Endothelial cell of umbilical vein (primary cell): ENCODE measurements at regions not wholly inside any gene's neighbourhood (a gene's known extent, or its start where the extent isn't known, plus 50 kb on each side); places are given as distances from the start of the nearest gene placed in this dataset.

ENCODE experiments used
- BruUV-seq: library from RNA; stranded (reverse); fragments of 400-500 nt; replicated peaks from 2 replicates; lab custom pipeline; 2021; lab: Mats Ljungman, UMichigan
- CTCF ChIA-PET: fragments of 300-600, 350-600 bp; sonication (Branson Sonifier 250); formaldehyde crosslinking; loops from one replicate; lab custom pipeline; 2021; ENCODE audit warnings: antibody characterized with exemption, inconsistent platforms; lab: Charles Lee
- POLR2A ChIA-PET: fragments of 300-600, 350-600 bp; sonication (Branson Sonifier 250); formaldehyde crosslinking; loops from one replicate; lab custom pipeline; 2021; ENCODE audit warnings: antibody characterized with exemption, inconsistent platforms; lab: Charles Lee
- DNase-seq: peaks from one replicate; pipeline ENCODE4 v3.0.0-alpha.2; 2011; ENCODE audit warnings: low read depth, low spot score
- FAIRE-seq: peaks from 2 replicates; lab custom pipeline; 2011; peaks lifted over from hg19 to GRCh38; lab: Jason Lieb, UNC
- H2AFZ ChIP-seq: 2 replicates; pipeline ENCODE4 v1.6.0; 2012; ENCODE audit warnings: low read depth, low read length, control low read depth, inconsistent platforms
- H3K27ac ChIP-seq: 2 replicates; pipeline ENCODE4 v1.5.1; 2011; ENCODE audit warnings: low read depth, mild to moderate bottlenecking, control low read depth, low read length, moderate library complexity; ENCODE audit not compliant: insufficient read depth
- H3K27me3 ChIP-seq, 2 experiments: 2 replicates each; pipeline versions ENCODE4 v1.6.0 to v1.6.1; 2011; ENCODE audit warnings: low read length in 2 of 2, mixed read lengths in 1 of 2; ENCODE audit not compliant: control insufficient read depth in 2 of 2, insufficient read depth in 2 of 2
- H3K36me3 ChIP-seq, 2 experiments: 2 replicates in 1 of 2; 3 replicates in 1 of 2; pipeline ENCODE4 v1.5.1; 2011; ENCODE audit warnings: low read length in 2 of 2, mild to moderate bottlenecking in 1 of 2, moderate library complexity in 1 of 2; ENCODE audit not compliant: control insufficient read depth in 2 of 2, insufficient read depth in 2 of 2; ENCODE audit errors: extremely low read depth in 1 of 2
- H3K4me1 ChIP-seq: 3 replicates; pipeline ENCODE4 v1.5.1; 2011; ENCODE audit warnings: mild to moderate bottlenecking, low read length; ENCODE audit not compliant: control insufficient read depth, insufficient read depth; ENCODE audit errors: extremely low read depth
- H3K4me2 ChIP-seq: 2 replicates; pipeline ENCODE4 v1.6.1; 2011; ENCODE audit warnings: low read length, control low read depth, mixed read lengths; ENCODE audit not compliant: insufficient read depth
- H3K4me3 ChIP-seq, 3 experiments: fragments of 200-600 bp in 1 of 3; sonication (generic), shearing (Covaris generic) in 1 of 3; replicated peaks in 1 of 3; 2 replicates each; pipeline ENCODE4 v1.5.1; 2011 to 2016; ENCODE audit warnings: control low read depth in 3 of 3, low read length in 3 of 3, mild to moderate bottlenecking in 2 of 3, inconsistent platforms in 1 of 3, low read depth in 1 of 3, moderate library complexity in 1 of 3; ENCODE audit not compliant: insufficient read depth in 1 of 3
- H3K79me2 ChIP-seq: 2 replicates; pipeline ENCODE4 v1.6.0; 2012; ENCODE audit warnings: low read length, inconsistent platforms; ENCODE audit not compliant: control insufficient read depth, insufficient read depth
- H3K9ac ChIP-seq: replicated peaks from 2 replicates; pipeline ENCODE3; 2011; ENCODE audit warnings: low read length, control low read depth; ENCODE audit not compliant: insufficient read depth; ENCODE audit errors: extremely low read depth
- H3K9me1 ChIP-seq: replicated peaks from 3 replicates; pipeline ENCODE4 v1.6.0; 2011; ENCODE audit warnings: mild to moderate bottlenecking, low read length; ENCODE audit not compliant: control insufficient read depth, insufficient read depth; ENCODE audit errors: extremely low read depth
- H3K9me3 ChIP-seq: replicated peaks from 2 replicates; pipeline ENCODE4 v1.5.1; 2012; ENCODE audit warnings: low read length, inconsistent platforms; ENCODE audit not compliant: control insufficient read depth, insufficient read depth
- H4K20me1 ChIP-seq: replicated peaks from 2 replicates; pipeline ENCODE3; 2011; ENCODE audit warnings: mild to moderate bottlenecking, low read length; ENCODE audit not compliant: control insufficient read depth, insufficient read depth; ENCODE audit errors: extremely low read depth
- FOS ChIP-seq: IDR thresholded peaks from 2 replicates; pipeline ENCODE4 v1.6.1; 2011; ENCODE audit warnings: mild to moderate bottlenecking, low read length, moderate library complexity, borderline replicate concordance; ENCODE audit not compliant: insufficient read depth
- GATA2 ChIP-seq: IDR thresholded peaks from 2 replicates; pipeline ENCODE4 v1.7.0; 2011; ENCODE audit warnings: low read depth, mild to moderate bottlenecking, moderate library complexity, mixed read lengths, low read length; ENCODE audit not compliant: insufficient read length, insufficient read depth
- JUN ChIP-seq: IDR thresholded peaks from 2 replicates; pipeline ENCODE4 v1.6.1; 2011; ENCODE audit warnings: borderline replicate concordance, low read depth; ENCODE audit not compliant: insufficient read length, insufficient read depth
- MYC ChIP-seq: IDR thresholded peaks from one replicate; pipeline ENCODE4 v1.6.1; 2011; ENCODE audit warnings: mild to moderate bottlenecking, low read depth, low read length
- POLR2A ChIP-seq: IDR thresholded peaks from 2 replicates; pipeline ENCODE4 v1.6.1; 2012; ENCODE audit warnings: low read depth, mild to moderate bottlenecking, control low read depth, low read length
- POLR2AphosphoS5 ChIP-seq: IDR thresholded peaks from 2 replicates; pipeline ENCODE4 v1.6.1; 2012; ENCODE audit warnings: low read depth, mild to moderate bottlenecking, control low read depth, low read length, moderate library complexity; ENCODE audit not compliant: insufficient read depth
- dilution Hi-C: fragments of 300-500 bp; cut with MboI; formaldehyde crosslinking; loops from one replicate; pipeline ENCODE4 v1.15.0; 2019; ENCODE audit warnings: low sequenced_read_pairs; ENCODE audit not compliant: extremely low pct_ligation_motif_present
- intact Hi-C: fragments of 100-400 bp; cut with micrococcal nuclease; formaldehyde crosslinking; loops from one replicate; pipeline ENCODE4 v1.10.0; 2022
- TF ChIP-seq, protein P1 (sequence below), 2 donors: IDR thresholded peaks; 1 replicate in 1 of 2; 2 replicates in 1 of 2; pipeline ENCODE4 v1.5.1; 2011; ENCODE audit warnings: low read length in 2 of 2, mild to moderate bottlenecking in 2 of 2, moderate library complexity in 2 of 2, control low read depth in 1 of 2, inconsistent platforms in 1 of 2, low read depth in 1 of 2; ENCODE audit not compliant: insufficient read depth in 1 of 2; ENCODE audit errors: extremely low read depth in 1 of 2
- TF ChIP-seq, protein P2 (sequence below): IDR thresholded peaks from 2 replicates; pipeline ENCODE4 v1.6.1; 2011; ENCODE audit not compliant: insufficient read depth, insufficient read length

DNA sequence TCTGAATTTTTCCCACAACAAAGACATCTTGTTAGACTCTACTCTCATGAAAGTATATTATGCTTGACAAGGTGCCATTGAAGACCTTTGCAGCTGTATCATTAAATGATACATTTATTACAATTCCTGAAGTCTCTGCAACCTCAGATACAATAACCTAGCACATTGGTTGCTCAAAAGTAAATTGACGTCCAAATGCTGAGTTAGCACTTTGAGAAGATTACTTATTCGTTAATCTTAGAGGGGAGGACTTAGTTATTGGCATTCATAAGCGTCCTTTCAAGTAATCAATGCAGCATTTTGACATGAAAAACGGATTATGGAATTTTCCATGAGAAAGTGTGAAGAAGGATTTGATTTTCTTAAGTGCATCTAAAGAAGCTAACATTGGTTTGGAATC, 151.6 kb downstream of the ARSF start:
- Histone ChIP-seq H3K9ac (no peak overlapping the region), H2AFZ (no peak overlapping the region), H3K4me1 (no peaks in the 10 kb centered on the region), H3K4me3 (no peak overlapping the region), H3K27ac (no peak overlapping the region), H3K79me2 (no peaks in the 10 kb centered on the region), H4K20me1 (no peaks in the 10 kb centered on the region), H3K9me1 (no peaks in the 10 kb centered on the region), H3K27me3 (no peaks in the 10 kb centered on the region), H3K36me3 (no peaks in the 10 kb centered on the region), H3K9me3 (no peaks in the 10 kb centered on the region), H3K4me2 (no peak overlapping the region)
- FAIRE-seq: no peak
- BruUV-seq: no TSS peak
- TF ChIP-seq POLR2AphosphoS5 (no peak), MYC (no peak), JUN (no peak), FOS (no peak), GATA2 (no peak), POLR2A (no peak)
- TF ChIP-seq, protein P1, sequence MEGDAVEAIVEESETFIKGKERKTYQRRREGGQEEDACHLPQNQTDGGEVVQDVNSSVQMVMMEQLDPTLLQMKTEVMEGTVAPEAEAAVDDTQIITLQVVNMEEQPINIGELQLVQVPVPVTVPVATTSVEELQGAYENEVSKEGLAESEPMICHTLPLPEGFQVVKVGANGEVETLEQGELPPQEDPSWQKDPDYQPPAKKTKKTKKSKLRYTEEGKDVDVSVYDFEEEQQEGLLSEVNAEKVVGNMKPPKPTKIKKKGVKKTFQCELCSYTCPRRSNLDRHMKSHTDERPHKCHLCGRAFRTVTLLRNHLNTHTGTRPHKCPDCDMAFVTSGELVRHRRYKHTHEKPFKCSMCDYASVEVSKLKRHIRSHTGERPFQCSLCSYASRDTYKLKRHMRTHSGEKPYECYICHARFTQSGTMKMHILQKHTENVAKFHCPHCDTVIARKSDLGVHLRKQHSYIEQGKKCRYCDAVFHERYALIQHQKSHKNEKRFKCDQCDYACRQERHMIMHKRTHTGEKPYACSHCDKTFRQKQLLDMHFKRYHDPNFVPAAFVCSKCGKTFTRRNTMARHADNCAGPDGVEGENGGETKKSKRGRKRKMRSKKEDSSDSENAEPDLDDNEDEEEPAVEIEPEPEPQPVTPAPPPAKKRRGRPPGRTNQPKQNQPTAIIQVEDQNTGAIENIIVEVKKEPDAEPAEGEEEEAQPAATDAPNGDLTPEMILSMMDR (IDR thresholded peaks at IDR 0.05; ENCODE audit: extremely low read depth in 1 of 2, insufficient read depth in 1 of 2, low read depth in 1 of 2, low read length in 2 of 2): no peak
- TF ChIP-seq, protein P2, sequence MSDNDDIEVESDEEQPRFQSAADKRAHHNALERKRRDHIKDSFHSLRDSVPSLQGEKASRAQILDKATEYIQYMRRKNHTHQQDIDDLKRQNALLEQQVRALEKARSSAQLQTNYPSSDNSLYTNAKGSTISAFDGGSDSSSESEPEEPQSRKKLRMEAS: no peak
- CTCF ChIA-PET: no interaction called here
- no peak for DNase-seq
- intact Hi-C loops (loop anchor here (10.0 kb wide), 1 partner anchor 82 kb away; no protein-coding TSS in a partner anchor), dilution Hi-C loops (no loop called here)
- POLR2A ChIA-PET: no interaction called here
